ENCODE measurements at regions not wholly inside any gene's neighbourhood (a gene's known extent, or its start where the extent isn't known, plus 50 kb on each side); places are given as distances from the start of the nearest gene placed in this dataset.
"Not testable (repeated sequence)": the region's sequence is repeated elsewhere in the genome, so short reads cannot be mapped to it uniquely, and the experiment has no call there.

GRCh38 chr12:59068436-59068835, 148.1 kb upstream of the LRIG3 start:
- Mint-ChIP-seq H3K4me3 (no peak overlapping the region), H3K4me1 (no peaks in the 10 kb centered on the region), H3K36me3 (peaks cover 0 to 3% (median 0%) of the 10 kb centered on the region in 3 donors), H3K9me3 (peaks cover 1 to 10% (median 7%) of the 10 kb centered on the region in 6 donors), H3K27ac (no peak overlapping the region), H3K27me3 (ENCODE audit: low read depth in 3 of 3) (peaks cover 0 to 2% (median 0%) of the 10 kb centered on the region in 3 donors)
- no peak for DNase-seq

GRCh38 chr12:59067083-59067482, 146.8 kb upstream of the LRIG3 start:
- Mint-ChIP-seq H3K4me1 (no peaks in the 10 kb centered on the region), H3K4me3 (no peak overlapping the region), H3K9me3 (peaks cover 3 to 8% (median 6%) of the 10 kb centered on the region in 6 donors), H3K27ac (no peak overlapping the region), H3K27me3 (ENCODE audit: low read depth in 3 of 3) (peaks cover 0 to 2% (median 0%) of the 10 kb centered on the region in 3 donors), H3K36me3 (peaks cover 0 to 3% (median 0%) of the 10 kb centered on the region in 3 donors)
- no peak for DNase-seq

- Mint-ChIP-seq H3K4me1 (no peaks in the 10 kb centered on the region), H3K36me3 (peaks cover 0 to 3% (median 0%) of the 10 kb centered on the region in 3 donors), H3K27me3 (ENCODE audit: low read depth in 3 of 3) (peaks cover 0 to 2% (median 0%) of the 10 kb centered on the region in 3 donors), H3K4me3 (no peak overlapping the region), H3K27ac (no peak overlapping the region), H3K9me3 (peaks cover 3 to 8% (median 6%) of the 10 kb centered on the region in 6 donors)
- no peak for DNase-seq
Measured at GRCh38 chr12:59066445-59066844, 146.1 kb upstream of the LRIG3 start.

GRCh38 chr12:59059088-59059935, 139.0 kb upstream of the LRIG3 start:
- Mint-ChIP-seq H3K9me3 (peaks cover 4 to 13% (median 7%) of the 10 kb centered on the region in 6 donors), H3K27ac (no peak overlapping the region), H3K27me3 (ENCODE audit: low read depth in 3 of 3) (peaks cover 0 to 2% (median 1%) of the 10 kb centered on the region in 3 donors), H3K36me3 (no peaks in the 10 kb centered on the region), H3K4me1 (no peaks in the 10 kb centered on the region), H3K4me3 (no peak overlapping the region)
- no peak for DNase-seq

- Mint-ChIP-seq H3K27me3 (ENCODE audit: low read depth in 3 of 3) (peaks cover 0 to 3% (median 2%) of the 10 kb centered on the region in 3 donors), H3K27ac (no peak overlapping the region), H3K9me3 (peaks cover 4 to 15% (median 6%) of the 10 kb centered on the region in 6 donors), H3K36me3 (no peaks in the 10 kb centered on the region), H3K4me3 (no peak overlapping the region), H3K4me1 (no peaks in the 10 kb centered on the region)
- DNase-seq: no peak
Measured at GRCh38 chr12:59056966-59057365, 136.7 kb upstream of the LRIG3 start.

- H3K27me3 Mint-ChIP-seq (ENCODE audit: low read depth in 3 of 3): peaks cover 0 to 3% (median 2%) of the 10 kb centered on the region in 3 donors
- H3K9me3 Mint-ChIP-seq: peaks cover 3 to 20% (median 5%) of the 10 kb centered on the region in 6 donors
- no peak overlapping the region for H3K27ac Mint-ChIP-seq
Measured at GRCh38 chr12:59055204-59055860, 135.0 kb upstream of the LRIG3 start.

GRCh38 chr12:59053266-59053899, 133.1 kb upstream of the LRIG3 start:
- not testable (repeated sequence) for H3K36me3 Mint-ChIP-seq; H3K27me3 Mint-ChIP-seq (ENCODE audit: low read depth in 3 of 3); H3K4me3 Mint-ChIP-seq; H3K4me1 Mint-ChIP-seq; DNase-seq; H3K27ac Mint-ChIP-seq
- peaks cover 0 to 16% (median 5%) of the 10 kb centered on the region in 6 donors for H3K9me3 Mint-ChIP-seq

More at GRCh38 chr12:59055204-59055860, 135.0 kb upstream of the LRIG3 start:
- Mint-ChIP-seq H3K4me3 (no peak overlapping the region), H3K4me1 (no peaks in the 10 kb centered on the region), H3K36me3 (no peaks in the 10 kb centered on the region)
- no peak for DNase-seq

- no peaks in the 10 kb centered on the region for H3K27me3 Mint-ChIP-seq (ENCODE audit: low read depth in 3 of 3)
- no peak overlapping the region for H3K27ac Mint-ChIP-seq
- DNase-seq: no peak
- H3K36me3 Mint-ChIP-seq: no peaks in the 10 kb centered on the region
- H3K4me1 Mint-ChIP-seq: no peaks in the 10 kb centered on the region
- H3K4me3 Mint-ChIP-seq: no peak overlapping the region
- H3K9me3 Mint-ChIP-seq: peaks cover 0 to 6% (median 2%) of the 10 kb centered on the region in 6 donors
Measured at GRCh38 chr12:59046763-59047534, 126.6 kb upstream of the LRIG3 start.

GRCh38 chr12:59044791-59045190, 124.5 kb upstream of the LRIG3 start:
- H3K27ac Mint-ChIP-seq: no peak overlapping the region
- DNase-seq: no peak
- H3K4me1 Mint-ChIP-seq: no peaks in the 10 kb centered on the region
- peaks cover 0 to 10% (median 4%) of the 10 kb centered on the region in 6 donors for H3K9me3 Mint-ChIP-seq
- no peaks in the 10 kb centered on the region for H3K27me3 Mint-ChIP-seq (ENCODE audit: low read depth in 3 of 3)
- H3K36me3 Mint-ChIP-seq: no peaks in the 10 kb centered on the region
- no peak overlapping the region for H3K4me3 Mint-ChIP-seq

- no peak for DNase-seq
- no peaks in the 10 kb centered on the region for H3K36me3 Mint-ChIP-seq
- no peaks in the 10 kb centered on the region for H3K27me3 Mint-ChIP-seq (ENCODE audit: low read depth in 3 of 3)
- H3K4me3 Mint-ChIP-seq: no peak overlapping the region
- H3K9me3 Mint-ChIP-seq: peaks cover 3 to 20% (median 6%) of the 10 kb centered on the region in 6 donors
- no peak overlapping the region for H3K27ac Mint-ChIP-seq
- no peaks in the 10 kb centered on the region for H3K4me1 Mint-ChIP-seq
Measured at GRCh38 chr12:59041241-59042121, 121.2 kb upstream of the LRIG3 start.

GRCh38 chr12:59040656-59041055, 120.4 kb upstream of the LRIG3 start:
- H3K36me3 Mint-ChIP-seq: no peaks in the 10 kb centered on the region
- peaks cover 3 to 29% (median 6%) of the 10 kb centered on the region in 6 donors for H3K9me3 Mint-ChIP-seq
- H3K4me3 Mint-ChIP-seq: no peak overlapping the region
- no peaks in the 10 kb centered on the region for H3K4me1 Mint-ChIP-seq
- no peak overlapping the region for H3K27ac Mint-ChIP-seq
- no peak for DNase-seq
- H3K27me3 Mint-ChIP-seq (ENCODE audit: low read depth in 3 of 3): no peaks in the 10 kb centered on the region

- Mint-ChIP-seq H3K36me3 (no peaks in the 10 kb centered on the region), H3K27ac (no peak overlapping the region), H3K27me3 (ENCODE audit: low read depth in 3 of 3) (no peaks in the 10 kb centered on the region), H3K4me1 (no peaks in the 10 kb centered on the region), H3K9me3 (peaks cover 4 to 31% (median 8%) of the 10 kb centered on the region in 6 donors), H3K4me3 (no peak overlapping the region)
- no peak for DNase-seq
Measured at GRCh38 chr12:59040043-59040442, 119.7 kb upstream of the LRIG3 start.
